SK-N-SH (cell line): ENCODE measurements at regions not wholly inside any gene's neighbourhood (a gene's known extent, or its start where the extent isn't known, plus 50 kb on each side); places are given as distances from the start of the nearest gene placed in this dataset.

ENCODE experiments used
- CTCF ChIA-PET: fragments of 300-600, 350-600 bp; formaldehyde crosslinking; extraction: SDS; loops from one replicate; lab custom pipeline; 2021; lab: Yijun Ruan, JAX
- POLR2A ChIA-PET: fragments of 350-600 bp; sonication (Branson Sonifier 250); formaldehyde crosslinking; extraction: SDS; loops from one replicate; lab custom pipeline; 2020; ENCODE audit warnings: antibody characterized with exemption, inconsistent platforms; lab: Yijun Ruan, JAX
- DNase-seq: peaks from one replicate; pipeline ENCODE4 v3.0.0; 2012
- H2AFZ ChIP-seq: fragments of 200-600 bp; sonication (generic); 2 replicates; pipeline ENCODE4 v1.8.1; 2016; ENCODE audit warnings: antibody characterized with exemption, mild to moderate bottlenecking, low read depth
- H3F3A ChIP-seq: fragments of 200-600 bp; sonication (generic); replicated peaks from 2 replicates; pipeline ENCODE3; 2016; ENCODE audit warnings: antibody characterized with exemption, mild to moderate bottlenecking; ENCODE audit not compliant: insufficient read depth
- H3K27ac ChIP-seq, 2 experiments: fragments of 200-500 bp in 1 of 2; fragments of 200-600 bp in 1 of 2; sonication (Bioruptor generic) in 1 of 2; sonication (generic), shearing (Covaris generic) in 1 of 2; 2 replicates each; pipeline versions ENCODE4 v1.5.1 to v1.6.1; 2014 to 2016; ENCODE audit warnings: low read depth in 2 of 2, inconsistent platforms in 1 of 2, low read length in 1 of 2, mild to moderate bottlenecking in 1 of 2, mixed read lengths in 1 of 2
- H3K27me3 ChIP-seq: fragments of 200-600 bp; sonication (generic), shearing (Covaris generic); 2 replicates; pipeline ENCODE4 v1.6.1; 2016; ENCODE audit warnings: mixed run types; ENCODE audit not compliant: insufficient read depth
- H3K36me3 ChIP-seq, 2 experiments: fragments of 200-500 bp in 1 of 2; fragments of 200-600 bp in 1 of 2; sonication (Bioruptor generic) in 1 of 2; sonication (generic) in 1 of 2; replicated peaks in 1 of 2; 2 replicates each; pipeline versions ENCODE3 to v1.5.1; 2014 to 2016; ENCODE audit warnings: low read length in 1 of 2, mild to moderate bottlenecking in 1 of 2; ENCODE audit not compliant: insufficient read depth in 2 of 2, control insufficient read depth in 1 of 2
- H3K4me1 ChIP-seq, 2 experiments: fragments of 200-500 bp in 1 of 2; fragments of 200-600 bp in 1 of 2; sonication (Bioruptor generic) in 1 of 2; sonication (generic), shearing (Covaris generic) in 1 of 2; 2 replicates each; pipeline versions ENCODE4 v1.5.1 to v1.6.1; 2014 to 2016; ENCODE audit warnings: low read depth in 1 of 2, low read length in 1 of 2, mixed run types in 1 of 2; ENCODE audit not compliant: insufficient read depth in 2 of 2, control insufficient read depth in 1 of 2
- H3K4me2 ChIP-seq: fragments of 200-600 bp; sonication (generic), shearing (Covaris generic); 2 replicates; pipeline ENCODE4 v1.6.1; 2017; ENCODE audit warnings: mixed run types
- H3K4me3 ChIP-seq, 2 experiments: fragments of 200-500 bp in 1 of 2; fragments of 200-600 bp in 1 of 2; sonication (Bioruptor generic) in 1 of 2; sonication (generic), shearing (Covaris generic) in 1 of 2; 2 replicates each; pipeline versions ENCODE4 v1.5.1 to v1.8.1; 2014 to 2016; ENCODE audit warnings: low read depth in 2 of 2, inconsistent platforms in 1 of 2, low read length in 1 of 2, mild to moderate bottlenecking in 1 of 2, mixed read lengths in 1 of 2, moderate library complexity in 1 of 2
- H3K79me2 ChIP-seq: fragments of 200-600 bp; sonication (generic); 2 replicates; pipeline ENCODE4 v1.8.1; 2017; ENCODE audit warnings: mild to moderate bottlenecking; ENCODE audit not compliant: insufficient read depth
- H3K9ac ChIP-seq: fragments of 200-600 bp; sonication (generic); 2 replicates; pipeline ENCODE4 v1.6.1; 2017; ENCODE audit warnings: mixed run types
- H3K9me2 ChIP-seq: fragments of 200-600 bp; sonication (generic); 2 replicates; pipeline ENCODE4 v1.6.1; 2017; ENCODE audit warnings: mixed run types
- H3K9me3 ChIP-seq: fragments of 200-600 bp; sonication (generic); 2 replicates; pipeline ENCODE4 v1.6.1; 2017; ENCODE audit warnings: mixed run types, mild to moderate bottlenecking, moderate library complexity
- H4K20me1 ChIP-seq: fragments of 200-600 bp; sonication (generic); 2 replicates; pipeline ENCODE4 v1.6.1; 2017; ENCODE audit warnings: mild to moderate bottlenecking, mixed run types; ENCODE audit not compliant: insufficient read depth
- CHD2 ChIP-seq: fragments of 150-350 bp; IDR thresholded peaks from 2 replicates; pipeline ENCODE4 v1.6.1; 2018; ENCODE audit warnings: low read length; ENCODE audit not compliant: partially characterized antibody
- CTCF ChIP-seq: fragments of 200-600 bp; sonication (generic); IDR thresholded peaks from 2 replicates; pipeline ENCODE4 v1.6.1; 2017; ENCODE audit warnings: antibody characterized with exemption, mild to moderate bottlenecking, moderate library complexity
- FOXM1 ChIP-seq: IDR thresholded peaks from 2 replicates; pipeline ENCODE4 v1.4.0; 2012; ENCODE audit warnings: low read depth, mild to moderate bottlenecking
- GATA2 ChIP-seq: sonication (generic); formaldehyde crosslinking; IDR thresholded peaks from 2 replicates; pipeline ENCODE4 v1.5.0; 2020; ENCODE audit warnings: mild to moderate bottlenecking, missing genetic modification reagents
- JUND ChIP-seq: IDR thresholded peaks from 2 replicates; pipeline ENCODE4 v1.4.0; 2012
- MEF2A ChIP-seq: IDR thresholded peaks from 2 replicates; pipeline ENCODE4 v1.4.0; 2012; ENCODE audit warnings: low read depth, borderline replicate concordance
- NFIC ChIP-seq: IDR thresholded peaks from 2 replicates; pipeline ENCODE4 v1.4.0; 2012; ENCODE audit warnings: borderline replicate concordance
- RFX5 ChIP-seq: IDR thresholded peaks from 2 replicates; pipeline ENCODE4 v1.6.1; 2012; ENCODE audit warnings: mild to moderate bottlenecking, improper control_type of control experiment, low read length
- SIN3A ChIP-seq: IDR thresholded peaks from 2 replicates; pipeline ENCODE4 v1.6.1; 2012; ENCODE audit warnings: low read depth, mild to moderate bottlenecking, low read length, moderate library complexity, borderline replicate concordance
- SMC3 ChIP-seq: IDR thresholded peaks from 2 replicates; pipeline ENCODE4 v1.6.1; 2012; ENCODE audit warnings: low read depth, low read length, improper control_type of control experiment
- TAF1 ChIP-seq: IDR thresholded peaks from 2 replicates; pipeline ENCODE4 v1.6.1; 2012; ENCODE audit warnings: low read depth, mild to moderate bottlenecking, low read length, moderate library complexity, borderline replicate concordance
- TEAD4 ChIP-seq: IDR thresholded peaks from 2 replicates; pipeline ENCODE4 v1.4.0; 2012; ENCODE audit warnings: mild to moderate bottlenecking, borderline replicate concordance; ENCODE audit not compliant: insufficient read depth
- YY1 ChIP-seq: IDR thresholded peaks from 2 replicates; pipeline ENCODE4 v1.4.0; 2012; ENCODE audit warnings: low read depth, mild to moderate bottlenecking
- WGBS: methylation state at CpG from one replicate; pipeline ENCODE4 v1.1.6; 2017; ENCODE audit warnings: low lambda C conversion rate; 5-methylcytosine and 5-hydroxymethylcytosine counted together

- CTCF ChIA-PET = no interaction called here
- Histone ChIP-seq H3K9me3 (no peaks in the 10 kb centered on the region), H2AFZ (no peak overlapping the region), H3K4me2 (no peak overlapping the region), H3K27ac (no peak overlapping the region), H3K79me2 (no peaks in the 10 kb centered on the region), H3K9me2 (no peaks in the 10 kb centered on the region), H3F3A (no peaks in the 10 kb centered on the region), H3K27me3 (no peaks in the 10 kb centered on the region), H3K9ac (no peak overlapping the region), H4K20me1 (no peaks in the 10 kb centered on the region), H3K36me3 (no peaks in the 10 kb centered on the region), H3K4me3 (no peak overlapping the region), H3K4me1 (no peaks in the 10 kb centered on the region)
- DNase-seq = no peak
- 4% methylated on average over 4 of the region's 4 CpGs for WGBS
- TF ChIP-seq JUND = no peak
- no peak for TF ChIP-seq MEF2A
- TF ChIP-seq YY1 = no peak
- no peak for TF ChIP-seq RFX5
- TF ChIP-seq SIN3A = no peak
- TF ChIP-seq NFIC = no peak
- no peak for TF ChIP-seq TEAD4
- no peak for TF ChIP-seq TAF1
- no peak for TF ChIP-seq SMC3
- TF ChIP-seq FOXM1 = no peak
- TF ChIP-seq CHD2 = no peak
- TF ChIP-seq CTCF = no peak
- POLR2A ChIA-PET = no interaction called here
These were observed 175.6 kb downstream of the PCTP start for GRCh38 chr17:55926276-55926990.

GRCh38 chr17:55930291-55930809 lies 179.5 kb downstream of the PCTP start:
- POLR2A ChIA-PET = no interaction called here
- H3K79me2 ChIP-seq = no peaks in the 10 kb centered on the region
- H3F3A ChIP-seq = no peaks in the 10 kb centered on the region
- H3K9ac ChIP-seq = no peak overlapping the region
- no peak overlapping the region for H3K4me2 ChIP-seq
- H3K36me3 ChIP-seq = no peaks in the 10 kb centered on the region
- TF ChIP-seq FOXM1 (no peak), GATA2 (0 out of 2 replicates have a peak, but pooled peaks have one; percentile 12)
- DNase-seq = no peak
- H3K9me2 ChIP-seq = no peaks in the 10 kb centered on the region
- CTCF ChIA-PET = no interaction called here
- H3K9me3 ChIP-seq = no peaks in the 10 kb centered on the region
- H3K4me3 ChIP-seq = no peak overlapping the region
- H4K20me1 ChIP-seq = no peaks in the 10 kb centered on the region
- no peak overlapping the region for H2AFZ ChIP-seq
- H3K27ac ChIP-seq = no peak overlapping the region
- 0% methylated on average over 1 of the region's 1 CpG for WGBS
- H3K4me1 ChIP-seq = no peaks in the 10 kb centered on the region
- no peaks in the 10 kb centered on the region for H3K27me3 ChIP-seq
